ENCODE measurements at regions not wholly inside any gene's neighbourhood (a gene's known extent, or its start where the extent isn't known, plus 50 kb on each side); places are given as distances from the start of the nearest gene placed in this dataset.

GRCh38 chr14:40197344-40197743 lies 765.1 kb upstream of the FBXO33 start:
- no peaks in the 10 kb centered on the region for H3K9me2 ChIP-seq (ENCODE audit: insufficient read depth)
- H3K27ac ChIP-seq (ENCODE audit: low read depth): no peak overlapping the region
- H3K4me3 ChIP-seq: no peak overlapping the region
- DNase-seq (ENCODE audit: low spot score): no peak
- H3K79me2 ChIP-seq (replicated peaks; ENCODE audit: insufficient read depth): no peaks in the 10 kb centered on the region
- H3K4me1 ChIP-seq (ENCODE audit: insufficient read depth): no peaks in the 10 kb centered on the region
- H3K36me3 ChIP-seq (ENCODE audit: insufficient read depth): no peaks in the 10 kb centered on the region
- no peak overlapping the region for H3K4me3 Mint-ChIP-seq
- ATAC-seq: no peak
- no peak overlapping the region for H3K27ac Mint-ChIP-seq
- H3K27me3 ChIP-seq (ENCODE audit: insufficient read depth): no peaks in the 10 kb centered on the region
- no peaks in the 10 kb centered on the region for H3K36me3 Mint-ChIP-seq (ENCODE audit: low read depth)
- no peak overlapping the region for H3K4me2 ChIP-seq
- H2AFZ ChIP-seq: no peak overlapping the region
- H3K27me3 Mint-ChIP-seq (ENCODE audit: insufficient read depth, low read depth, poor library complexity): no peaks in the 10 kb centered on the region
- no peaks in the 10 kb centered on the region for H3F3A ChIP-seq (replicated peaks; ENCODE audit: low read depth)
- H4K20me1 ChIP-seq (replicated peaks; ENCODE audit: insufficient read depth): no peaks in the 10 kb centered on the region
- no peaks in the 10 kb centered on the region for H3K4me1 Mint-ChIP-seq
- H3K9me3 Mint-ChIP-seq: peaks cover 9% of the 10 kb centered on the region; the same call in 2 of the 3 replicates
- TF ChIP-seq JUNB (IDR thresholded peaks at IDR 0.05; ENCODE audit: unreplicated experiment) (no peak), ZNF331 (CRISPR knock-in tag; IDR thresholded peaks at IDR 0.05; ENCODE audit: low read depth) (no peak), ZNF462 (CRISPR knock-in tag; IDR thresholded peaks at IDR 0.05) (no peak), NANOG (IDR thresholded peaks at IDR 0.05; ENCODE audit: borderline replicate concordance) (no peak), ZNF114 (CRISPR knock-in tag; IDR thresholded peaks at IDR 0.05) (no peak), EZH2 (IDR thresholded peaks at IDR 0.05; ENCODE audit: low read depth, unreplicated experiment) (no peak), POLR2AphosphoS5 (IDR thresholded peaks at IDR 0.05; ENCODE audit: low read depth) (no peak), STAT1 (IDR thresholded peaks at IDR 0.05; ENCODE audit: unreplicated experiment) (no peak), CREB1 (CRISPR knock-in tag; IDR thresholded peaks at IDR 0.05; ENCODE audit: low read depth) (no peak), EZH2phosphoT487 (IDR thresholded peaks at IDR 0.05; ENCODE audit: unreplicated experiment) (no peak), ETS1 (IDR thresholded peaks at IDR 0.05) (no peak)
- TF ChIP-seq, protein P1, sequence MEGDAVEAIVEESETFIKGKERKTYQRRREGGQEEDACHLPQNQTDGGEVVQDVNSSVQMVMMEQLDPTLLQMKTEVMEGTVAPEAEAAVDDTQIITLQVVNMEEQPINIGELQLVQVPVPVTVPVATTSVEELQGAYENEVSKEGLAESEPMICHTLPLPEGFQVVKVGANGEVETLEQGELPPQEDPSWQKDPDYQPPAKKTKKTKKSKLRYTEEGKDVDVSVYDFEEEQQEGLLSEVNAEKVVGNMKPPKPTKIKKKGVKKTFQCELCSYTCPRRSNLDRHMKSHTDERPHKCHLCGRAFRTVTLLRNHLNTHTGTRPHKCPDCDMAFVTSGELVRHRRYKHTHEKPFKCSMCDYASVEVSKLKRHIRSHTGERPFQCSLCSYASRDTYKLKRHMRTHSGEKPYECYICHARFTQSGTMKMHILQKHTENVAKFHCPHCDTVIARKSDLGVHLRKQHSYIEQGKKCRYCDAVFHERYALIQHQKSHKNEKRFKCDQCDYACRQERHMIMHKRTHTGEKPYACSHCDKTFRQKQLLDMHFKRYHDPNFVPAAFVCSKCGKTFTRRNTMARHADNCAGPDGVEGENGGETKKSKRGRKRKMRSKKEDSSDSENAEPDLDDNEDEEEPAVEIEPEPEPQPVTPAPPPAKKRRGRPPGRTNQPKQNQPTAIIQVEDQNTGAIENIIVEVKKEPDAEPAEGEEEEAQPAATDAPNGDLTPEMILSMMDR (conservative IDR thresholded peaks at IDR 0.05; ENCODE audit: low read depth in 2 of 2): no peak
- TF ChIP-seq, protein P2, sequence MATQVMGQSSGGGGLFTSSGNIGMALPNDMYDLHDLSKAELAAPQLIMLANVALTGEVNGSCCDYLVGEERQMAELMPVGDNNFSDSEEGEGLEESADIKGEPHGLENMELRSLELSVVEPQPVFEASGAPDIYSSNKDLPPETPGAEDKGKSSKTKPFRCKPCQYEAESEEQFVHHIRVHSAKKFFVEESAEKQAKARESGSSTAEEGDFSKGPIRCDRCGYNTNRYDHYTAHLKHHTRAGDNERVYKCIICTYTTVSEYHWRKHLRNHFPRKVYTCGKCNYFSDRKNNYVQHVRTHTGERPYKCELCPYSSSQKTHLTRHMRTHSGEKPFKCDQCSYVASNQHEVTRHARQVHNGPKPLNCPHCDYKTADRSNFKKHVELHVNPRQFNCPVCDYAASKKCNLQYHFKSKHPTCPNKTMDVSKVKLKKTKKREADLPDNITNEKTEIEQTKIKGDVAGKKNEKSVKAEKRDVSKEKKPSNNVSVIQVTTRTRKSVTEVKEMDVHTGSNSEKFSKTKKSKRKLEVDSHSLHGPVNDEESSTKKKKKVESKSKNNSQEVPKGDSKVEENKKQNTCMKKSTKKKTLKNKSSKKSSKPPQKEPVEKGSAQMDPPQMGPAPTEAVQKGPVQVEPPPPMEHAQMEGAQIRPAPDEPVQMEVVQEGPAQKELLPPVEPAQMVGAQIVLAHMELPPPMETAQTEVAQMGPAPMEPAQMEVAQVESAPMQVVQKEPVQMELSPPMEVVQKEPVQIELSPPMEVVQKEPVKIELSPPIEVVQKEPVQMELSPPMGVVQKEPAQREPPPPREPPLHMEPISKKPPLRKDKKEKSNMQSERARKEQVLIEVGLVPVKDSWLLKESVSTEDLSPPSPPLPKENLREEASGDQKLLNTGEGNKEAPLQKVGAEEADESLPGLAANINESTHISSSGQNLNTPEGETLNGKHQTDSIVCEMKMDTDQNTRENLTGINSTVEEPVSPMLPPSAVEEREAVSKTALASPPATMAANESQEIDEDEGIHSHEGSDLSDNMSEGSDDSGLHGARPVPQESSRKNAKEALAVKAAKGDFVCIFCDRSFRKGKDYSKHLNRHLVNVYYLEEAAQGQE (IDR thresholded peaks at IDR 0.05; ENCODE audit: unreplicated experiment): no peak

Data from GM23338 (cell line).